MM.1S (cell line): ENCODE measurements at regions not wholly inside any gene's neighbourhood (a gene's known extent, or its start where the extent isn't known, plus 50 kb on each side); places are given as distances from the start of the nearest gene placed in this dataset.

ENCODE experiments used
- EZH2 ChIP-seq: fragments of 300-600 bp; sonication (generic); optimal IDR thresholded peaks from 2 replicates; pipeline ENCODE3; 2017; ENCODE audit warnings: low read depth, mild to moderate bottlenecking, antibody characterized with exemption, low read length, mixed read lengths
- EZH2phosphoT487 ChIP-seq: fragments of 300-600 bp; sonication (generic); IDR thresholded peaks from 2 replicates; pipeline ENCODE4 v1.6.1; 2018; ENCODE audit warnings: antibody characterized with exemption, low read length
- TF ChIP-seq, protein P1 (sequence below): fragments of 300-600 bp; sonication (generic); IDR thresholded peaks from 2 replicates; pipeline ENCODE4 v1.5.1; 2016; ENCODE audit warnings: antibody characterized with exemption, low read length, mixed read lengths

DNA sequence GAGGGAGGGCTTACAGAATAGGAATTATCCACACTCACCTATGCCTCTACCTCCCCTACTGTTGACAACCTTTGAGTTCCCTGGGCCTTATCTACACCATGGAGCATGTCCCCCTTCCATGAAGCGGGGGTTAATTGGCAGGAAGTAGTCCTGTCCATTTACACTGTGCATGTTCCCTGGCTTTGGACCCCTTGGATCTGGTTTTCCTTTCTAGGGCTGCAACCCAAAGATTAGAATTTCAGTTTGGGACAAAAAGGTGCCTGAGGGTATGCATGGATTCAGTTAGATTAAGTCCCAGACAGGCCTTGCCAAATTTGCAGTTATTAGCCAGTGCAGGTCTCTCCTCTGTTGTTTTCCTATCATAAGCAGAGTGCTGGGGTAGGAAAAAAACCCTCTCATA, 180.3 kb downstream of the CMPK2 start:
- TF ChIP-seq, protein P1, sequence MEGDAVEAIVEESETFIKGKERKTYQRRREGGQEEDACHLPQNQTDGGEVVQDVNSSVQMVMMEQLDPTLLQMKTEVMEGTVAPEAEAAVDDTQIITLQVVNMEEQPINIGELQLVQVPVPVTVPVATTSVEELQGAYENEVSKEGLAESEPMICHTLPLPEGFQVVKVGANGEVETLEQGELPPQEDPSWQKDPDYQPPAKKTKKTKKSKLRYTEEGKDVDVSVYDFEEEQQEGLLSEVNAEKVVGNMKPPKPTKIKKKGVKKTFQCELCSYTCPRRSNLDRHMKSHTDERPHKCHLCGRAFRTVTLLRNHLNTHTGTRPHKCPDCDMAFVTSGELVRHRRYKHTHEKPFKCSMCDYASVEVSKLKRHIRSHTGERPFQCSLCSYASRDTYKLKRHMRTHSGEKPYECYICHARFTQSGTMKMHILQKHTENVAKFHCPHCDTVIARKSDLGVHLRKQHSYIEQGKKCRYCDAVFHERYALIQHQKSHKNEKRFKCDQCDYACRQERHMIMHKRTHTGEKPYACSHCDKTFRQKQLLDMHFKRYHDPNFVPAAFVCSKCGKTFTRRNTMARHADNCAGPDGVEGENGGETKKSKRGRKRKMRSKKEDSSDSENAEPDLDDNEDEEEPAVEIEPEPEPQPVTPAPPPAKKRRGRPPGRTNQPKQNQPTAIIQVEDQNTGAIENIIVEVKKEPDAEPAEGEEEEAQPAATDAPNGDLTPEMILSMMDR: no peak
- no peak for TF ChIP-seq EZH2
- no peak for TF ChIP-seq EZH2phosphoT487
